ENCODE measurements at regions not wholly inside any gene's neighbourhood (a gene's known extent, or its start where the extent isn't known, plus 50 kb on each side); places are given as distances from the start of the nearest gene placed in this dataset.

- no peak for TF ChIP-seq POLR2A (IDR thresholded peaks at IDR 0.05)
- TF ChIP-seq CTCF (IDR thresholded peaks at IDR 0.05), result no peak
These were observed 55.2 kb upstream of the GYPC start for GRCh38 chr2:126600742-126601141.
